ENCODE measurements at regions not wholly inside any gene's neighbourhood (a gene's known extent, or its start where the extent isn't known, plus 50 kb on each side); places are given as distances from the start of the nearest gene placed in this dataset.
"Not testable (repeated sequence)": the region's sequence is repeated elsewhere in the genome, so short reads cannot be mapped to it uniquely, and the experiment has no call there.

DNA sequence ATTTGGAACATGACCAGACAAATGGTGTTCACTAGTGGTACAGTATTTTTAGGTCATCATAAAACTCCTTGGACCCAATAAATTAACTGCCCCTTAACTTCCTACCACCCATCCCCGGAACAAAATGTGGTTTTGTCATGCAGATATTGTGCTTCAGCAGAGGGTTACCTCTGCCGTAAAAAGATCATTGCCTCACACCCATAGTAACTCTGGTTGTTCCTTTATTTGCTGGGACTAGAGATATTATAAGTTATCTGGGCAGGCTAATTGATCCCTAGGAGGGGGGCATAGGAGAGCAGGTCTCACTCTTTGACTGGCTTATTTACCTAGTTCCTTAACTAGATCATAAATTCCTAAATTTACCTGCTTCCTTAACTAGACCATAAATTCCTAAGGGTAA is 1343.9 kb upstream of the CHAC2 start:
- no peaks in the 10 kb centered on the region for H3K36me3 ChIP-seq
- TF ChIP-seq EP300 (IDR thresholded peaks at IDR 0.05; ENCODE audit: low read depth) (no peak), POLR2AphosphoS5 (IDR thresholded peaks at IDR 0.05) (no peak), POLR2A (IDR thresholded peaks at IDR 0.05) (no peak)
- TF ChIP-seq, protein P1, sequence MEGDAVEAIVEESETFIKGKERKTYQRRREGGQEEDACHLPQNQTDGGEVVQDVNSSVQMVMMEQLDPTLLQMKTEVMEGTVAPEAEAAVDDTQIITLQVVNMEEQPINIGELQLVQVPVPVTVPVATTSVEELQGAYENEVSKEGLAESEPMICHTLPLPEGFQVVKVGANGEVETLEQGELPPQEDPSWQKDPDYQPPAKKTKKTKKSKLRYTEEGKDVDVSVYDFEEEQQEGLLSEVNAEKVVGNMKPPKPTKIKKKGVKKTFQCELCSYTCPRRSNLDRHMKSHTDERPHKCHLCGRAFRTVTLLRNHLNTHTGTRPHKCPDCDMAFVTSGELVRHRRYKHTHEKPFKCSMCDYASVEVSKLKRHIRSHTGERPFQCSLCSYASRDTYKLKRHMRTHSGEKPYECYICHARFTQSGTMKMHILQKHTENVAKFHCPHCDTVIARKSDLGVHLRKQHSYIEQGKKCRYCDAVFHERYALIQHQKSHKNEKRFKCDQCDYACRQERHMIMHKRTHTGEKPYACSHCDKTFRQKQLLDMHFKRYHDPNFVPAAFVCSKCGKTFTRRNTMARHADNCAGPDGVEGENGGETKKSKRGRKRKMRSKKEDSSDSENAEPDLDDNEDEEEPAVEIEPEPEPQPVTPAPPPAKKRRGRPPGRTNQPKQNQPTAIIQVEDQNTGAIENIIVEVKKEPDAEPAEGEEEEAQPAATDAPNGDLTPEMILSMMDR (IDR thresholded peaks at IDR 0.05) = no peak
- H3K27me3 ChIP-seq = no peaks in the 10 kb centered on the region
- in situ Hi-C loops (cut with MboI; ENCODE audit: low pct_ligation_motif_present in 1 of 4, low pct_unique_long_range_greater_than_20kb in 1 of 4, low sequenced_read_pairs in 3 of 4) (no loop called here), intact Hi-C loops (cut with DNase I; ENCODE audit: low total_unique reads) (no loop called here)
- H3K4me3 ChIP-seq = no peak overlapping the region
- H3K4me1 ChIP-seq = no peaks in the 10 kb centered on the region
- no peaks in the 10 kb centered on the region for H3K9me3 ChIP-seq
- H3K27ac ChIP-seq = no peak overlapping the region
- DNase-seq = no peak
- WGBS, 2 donors (ENCODE audit: low coverage in 1 of 2) = 20 to 27% methylated on average over 1 to 2 of the region's 2 CpGs

DNA sequence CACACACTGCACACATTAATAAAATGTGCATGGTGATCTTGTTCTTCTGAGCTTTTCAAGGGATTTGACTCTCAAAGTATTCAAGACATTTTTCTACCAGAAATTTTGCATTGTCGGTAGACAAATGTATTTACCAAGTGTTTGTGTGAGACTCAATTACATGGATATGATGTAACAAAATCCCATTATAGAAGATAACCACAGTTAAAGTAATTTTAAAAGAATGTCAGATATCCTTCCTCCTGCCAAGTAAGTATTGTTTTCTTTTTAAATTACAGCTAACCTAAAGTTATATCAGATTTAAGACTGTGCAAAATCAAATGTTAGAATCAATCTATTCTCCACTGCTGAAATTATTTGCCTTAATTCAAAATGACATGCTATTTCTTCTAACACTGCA is 1344.5 kb upstream of the CHAC2 start:
- no peaks in the 10 kb centered on the region for H3K9me3 ChIP-seq
- H3K27me3 ChIP-seq = no peaks in the 10 kb centered on the region
- intact Hi-C loops (cut with DNase I; ENCODE audit: low total_unique reads) (no loop called here), in situ Hi-C loops (cut with MboI; ENCODE audit: low pct_ligation_motif_present in 1 of 4, low pct_unique_long_range_greater_than_20kb in 1 of 4, low sequenced_read_pairs in 3 of 4) (no loop called here)
- no peaks in the 10 kb centered on the region for H3K4me1 ChIP-seq
- H3K27ac ChIP-seq = no peak overlapping the region
- 67 to 88% methylated on average over 1 of the region's 1 CpG for WGBS, 2 donors (ENCODE audit: low coverage in 1 of 2)
- H3K4me3 ChIP-seq = no peak overlapping the region
- no peak for DNase-seq
- no peaks in the 10 kb centered on the region for H3K36me3 ChIP-seq
- no peak for TF ChIP-seq POLR2AphosphoS5 (IDR thresholded peaks at IDR 0.05)
- TF ChIP-seq EP300 (IDR thresholded peaks at IDR 0.05; ENCODE audit: low read depth) = no peak
- no peak for TF ChIP-seq POLR2A (IDR thresholded peaks at IDR 0.05)
- TF ChIP-seq, protein P1 (IDR thresholded peaks at IDR 0.05) = no peak

DNA sequence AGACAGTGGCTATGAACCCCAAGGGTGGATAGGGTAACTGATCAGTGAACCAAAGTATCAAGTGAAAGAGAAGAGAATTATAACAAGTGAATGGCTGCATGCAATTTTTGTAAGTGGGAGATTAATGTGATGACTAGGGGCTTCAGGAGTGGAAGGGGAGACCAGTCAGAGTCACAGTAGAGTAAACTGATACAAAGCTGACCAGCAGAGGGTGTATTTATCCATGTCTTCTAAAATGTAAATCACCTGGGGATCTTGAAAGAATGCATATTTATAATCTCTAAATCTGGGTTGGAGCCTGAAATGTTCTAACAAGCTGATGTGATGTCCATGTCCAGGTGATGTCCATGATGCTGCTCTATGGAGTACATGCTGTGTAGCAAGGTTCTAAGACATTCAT is 1351.3 kb upstream of the CHAC2 start:
- TF ChIP-seq POLR2A (IDR thresholded peaks at IDR 0.05) = no peak
- TF ChIP-seq POLR2AphosphoS5 (IDR thresholded peaks at IDR 0.05) = no peak
- no peak for TF ChIP-seq EP300 (IDR thresholded peaks at IDR 0.05; ENCODE audit: low read depth)
- TF ChIP-seq, protein P1 (IDR thresholded peaks at IDR 0.05) = no peak
- DNase-seq = no peak
- no peak overlapping the region for H3K4me3 ChIP-seq
- H3K27me3 ChIP-seq = no peaks in the 10 kb centered on the region
- intact Hi-C loops (cut with DNase I; ENCODE audit: low total_unique reads) (no loop called here), in situ Hi-C loops (cut with MboI; ENCODE audit: low pct_ligation_motif_present in 1 of 4, low pct_unique_long_range_greater_than_20kb in 1 of 4, low sequenced_read_pairs in 3 of 4) (no loop called here)
- no peaks in the 10 kb centered on the region for H3K36me3 ChIP-seq
- H3K9me3 ChIP-seq = no peaks in the 10 kb centered on the region
- no peak overlapping the region for H3K27ac ChIP-seq
- H3K4me1 ChIP-seq = no peaks in the 10 kb centered on the region

DNA sequence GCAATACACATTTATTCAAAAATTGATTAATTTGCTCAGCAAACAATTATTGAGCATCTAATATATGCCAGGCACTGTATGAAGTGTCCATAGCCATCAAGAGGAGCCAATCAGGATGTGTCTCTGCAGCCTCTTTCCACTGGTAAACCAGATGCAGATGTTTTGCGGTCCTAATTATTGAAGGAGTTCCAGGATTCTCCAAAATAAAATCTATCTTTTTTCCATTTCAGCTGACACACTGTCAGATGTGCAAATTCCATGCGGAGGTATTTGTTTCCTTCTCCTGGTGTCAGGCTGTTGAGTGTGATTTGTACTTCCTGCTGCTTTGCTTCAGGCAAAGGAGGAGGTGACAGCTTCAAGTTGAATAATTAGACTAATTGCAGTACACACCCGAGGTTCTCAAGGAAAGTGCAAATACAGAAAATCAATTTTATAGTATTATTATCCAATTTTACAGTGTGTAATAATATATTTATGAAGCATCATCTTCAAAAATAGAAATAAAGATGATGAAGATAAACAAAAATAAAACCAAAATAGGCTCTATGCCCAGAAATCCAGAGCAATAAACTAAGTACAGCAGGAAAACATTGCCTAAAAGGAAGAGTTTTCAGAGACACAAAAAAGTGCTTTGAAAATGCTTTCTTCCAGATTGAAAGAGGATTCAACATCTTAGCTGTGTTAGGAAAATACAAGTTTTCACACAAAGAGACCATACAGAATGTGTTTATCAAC is 1352.9 kb upstream of the CHAC2 start:
- no peaks in the 10 kb centered on the region for H3K9me3 ChIP-seq
- H3K27ac ChIP-seq = no peak overlapping the region
- in situ Hi-C loops (cut with MboI; ENCODE audit: low pct_ligation_motif_present in 1 of 4, low pct_unique_long_range_greater_than_20kb in 1 of 4, low sequenced_read_pairs in 3 of 4) (no loop called here), intact Hi-C loops (cut with DNase I; ENCODE audit: low total_unique reads) (no loop called here)
- H3K4me1 ChIP-seq = no peaks in the 10 kb centered on the region
- WGBS, 2 donors (ENCODE audit: low coverage in 1 of 2) = 21 to 26% methylated on average over 3 of the region's 3 CpGs
- no peak overlapping the region for H3K4me3 ChIP-seq
- TF ChIP-seq POLR2AphosphoS5 (IDR thresholded peaks at IDR 0.05) = no peak
- no peak for TF ChIP-seq EP300 (IDR thresholded peaks at IDR 0.05; ENCODE audit: low read depth)
- TF ChIP-seq, protein P1 (IDR thresholded peaks at IDR 0.05) = no peak
- TF ChIP-seq POLR2A (IDR thresholded peaks at IDR 0.05) = no peak
- DNase-seq = no peak
- H3K36me3 ChIP-seq = no peaks in the 10 kb centered on the region
- no peaks in the 10 kb centered on the region for H3K27me3 ChIP-seq

DNA sequence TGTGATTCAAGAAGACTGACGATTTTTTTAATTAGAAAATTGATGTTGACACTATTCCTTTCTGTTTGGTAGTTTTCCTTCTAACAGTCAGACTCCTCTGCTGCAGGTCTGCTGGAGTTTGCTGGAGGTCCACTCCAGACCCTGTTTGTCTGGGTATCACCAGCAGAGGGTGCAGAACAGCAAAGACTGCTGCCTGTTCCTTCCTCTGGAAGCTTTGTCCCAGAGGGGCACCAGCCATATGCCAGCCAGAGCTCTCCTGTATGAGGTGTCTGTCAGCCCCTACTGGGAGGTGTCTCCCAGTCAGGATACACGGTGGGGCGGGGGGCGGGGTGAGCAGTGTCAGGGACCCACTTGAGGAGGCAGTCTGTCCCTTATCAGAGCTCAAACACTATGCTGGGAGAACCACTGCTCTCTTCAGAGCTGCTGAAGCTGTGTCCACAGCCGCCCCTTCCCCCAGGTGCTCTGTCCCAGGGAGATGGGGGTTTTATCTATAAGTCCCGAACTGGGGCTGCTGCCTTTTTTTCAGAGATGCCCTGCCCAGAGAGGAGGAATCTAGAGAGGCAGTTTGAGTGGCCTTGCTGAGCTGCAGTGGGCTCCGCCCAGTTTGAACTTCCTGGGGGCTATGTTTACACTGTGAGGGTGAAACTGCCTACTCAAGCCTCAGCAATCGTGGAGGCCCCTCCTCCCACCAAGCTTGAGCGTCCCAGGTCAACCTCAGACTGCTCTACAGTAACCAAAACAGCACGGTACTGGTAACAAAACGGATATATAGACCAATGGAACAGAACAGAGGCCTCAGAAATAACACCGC is 1358.1 kb upstream of the CHAC2 start:
- in situ Hi-C loops (cut with MboI; ENCODE audit: low pct_ligation_motif_present in 1 of 4, low pct_unique_long_range_greater_than_20kb in 1 of 4, low sequenced_read_pairs in 3 of 4); H3K4me3 ChIP-seq; H3K4me1 ChIP-seq; H3K9me3 ChIP-seq; intact Hi-C loops (cut with DNase I; ENCODE audit: low total_unique reads); H3K27me3 ChIP-seq; DNase-seq; H3K36me3 ChIP-seq; H3K27ac ChIP-seq: not testable (repeated sequence)
- 67 to 79% methylated on average over 3 to 12 of the region's 12 CpGs for WGBS, 2 donors (ENCODE audit: low coverage in 1 of 2)

Measured in transverse colon (tissue), 4 donors.